ENCODE measurements at regions not wholly inside any gene's neighbourhood (a gene's known extent, or its start where the extent isn't known, plus 50 kb on each side); places are given as distances from the start of the nearest gene placed in this dataset.

DNA sequence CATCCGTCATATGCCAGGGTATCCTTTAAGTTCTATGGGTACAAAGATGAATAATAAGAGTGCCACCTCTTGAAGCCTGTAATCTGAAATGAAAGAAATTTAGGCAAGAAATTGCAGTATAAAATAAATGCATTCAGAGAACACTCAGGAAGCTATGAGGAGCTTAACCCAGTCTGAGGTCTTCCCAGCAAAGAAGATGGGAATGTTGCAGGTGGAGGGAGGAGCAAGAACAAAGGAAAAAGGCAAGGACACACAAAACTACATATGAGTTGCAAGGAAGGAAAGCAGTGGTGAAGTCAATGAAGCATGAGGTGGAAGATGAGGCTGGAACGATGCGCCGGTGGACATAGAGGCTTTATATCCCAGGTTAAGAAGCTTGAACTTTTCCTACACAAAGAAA lies 67.0 kb upstream of the DST start:
- no peak for DNase-seq

DNA sequence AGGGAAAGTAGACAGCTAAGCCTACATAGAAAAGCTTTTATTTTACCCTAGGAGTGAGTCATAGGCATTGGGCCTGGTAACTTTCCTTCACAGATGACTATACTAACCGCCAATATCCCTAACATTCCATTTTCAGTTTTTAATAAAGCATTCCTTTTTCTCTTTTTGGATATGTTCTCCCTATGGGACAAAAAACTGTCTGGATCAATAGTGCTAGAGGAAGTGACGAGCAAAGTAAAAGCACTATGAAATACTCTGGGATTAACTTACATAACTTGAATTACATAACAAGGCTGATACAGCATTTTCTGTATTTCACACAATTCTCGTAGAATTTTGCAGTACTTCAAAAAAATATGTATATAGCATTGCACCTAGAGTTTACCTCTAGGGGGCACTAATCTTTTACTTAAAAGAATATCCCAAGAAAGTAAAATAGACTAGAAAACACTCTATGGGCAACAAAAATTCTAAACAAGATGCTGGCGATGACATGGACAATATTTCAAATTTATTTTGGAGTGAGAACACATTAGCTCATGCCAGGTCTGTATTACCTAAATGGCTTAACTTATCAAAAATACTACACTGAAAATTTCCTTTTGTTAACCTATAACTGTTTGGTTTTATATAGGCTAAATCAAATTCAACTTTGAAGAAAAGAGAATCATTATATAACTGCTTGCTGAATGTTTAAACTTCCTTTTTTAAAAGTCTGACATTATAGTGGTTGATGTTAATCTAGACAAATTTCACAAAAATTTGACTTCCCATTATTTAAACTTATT lies 66.3 kb upstream of the DST start:
- peak; percentile 92 for DNase-seq

DNA sequence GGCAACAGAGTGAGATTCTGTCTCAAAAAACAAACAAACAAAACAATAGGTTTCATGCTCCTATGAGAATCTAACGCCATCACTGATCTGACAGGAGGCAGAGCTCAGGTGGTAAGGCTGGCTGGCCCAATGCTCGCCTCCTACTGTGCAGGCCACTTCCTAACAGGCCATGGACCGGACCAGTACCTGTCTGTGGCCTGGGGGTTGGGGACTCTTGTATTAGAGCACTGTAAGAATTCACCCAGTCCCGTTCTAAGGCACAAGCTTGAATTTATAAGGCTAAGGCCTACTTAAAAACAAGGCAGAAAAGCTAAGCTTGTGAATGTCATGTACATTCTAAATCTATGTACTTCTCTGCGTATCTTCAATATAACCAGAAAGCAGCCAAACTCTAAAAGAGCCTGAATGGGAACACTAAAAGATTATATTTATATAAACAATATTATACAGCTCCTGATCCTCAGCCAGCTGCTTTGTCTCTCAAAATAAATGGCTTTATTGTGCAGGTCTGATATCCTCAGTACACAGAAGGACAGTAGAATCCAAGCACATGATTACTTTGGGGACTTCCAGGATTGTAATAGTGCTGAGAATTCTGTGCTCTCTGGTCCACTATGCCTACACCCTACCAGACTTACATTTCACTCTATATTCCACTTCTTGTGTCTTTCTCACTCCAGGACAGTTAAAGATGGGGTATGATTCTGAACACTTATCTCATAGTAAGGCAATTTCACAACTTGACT lies 64.5 kb upstream of the DST start:
- DNase-seq, result no peak

DNA sequence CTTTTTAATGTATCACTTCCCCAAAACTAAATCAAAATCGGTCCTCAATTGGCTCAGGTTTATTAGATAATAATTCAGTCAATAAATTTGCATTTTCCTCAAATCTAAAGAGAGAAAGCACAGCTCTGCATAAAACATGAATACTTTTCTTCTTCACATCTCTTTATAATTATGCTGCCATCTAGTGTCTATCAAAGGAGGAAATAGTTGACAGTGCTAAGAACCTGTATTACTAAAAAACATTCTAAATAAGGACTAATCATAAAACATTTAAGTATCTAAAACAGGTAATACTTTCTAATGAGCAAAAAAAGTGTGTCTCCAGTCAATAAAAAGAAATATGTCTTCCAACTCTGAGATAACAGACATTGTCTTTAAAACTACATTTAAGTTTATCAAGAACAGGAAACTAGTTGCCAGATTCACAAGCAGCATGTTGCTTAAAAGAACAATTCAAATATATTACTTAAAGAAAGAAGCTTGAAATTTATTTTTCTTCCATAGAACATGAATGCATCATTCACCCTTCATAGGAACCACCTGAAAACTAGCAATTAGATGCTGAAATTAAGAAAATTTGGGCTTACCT lies 56.5 kb upstream of the DST start:
- peak; percentile 93 for DNase-seq

DNA sequence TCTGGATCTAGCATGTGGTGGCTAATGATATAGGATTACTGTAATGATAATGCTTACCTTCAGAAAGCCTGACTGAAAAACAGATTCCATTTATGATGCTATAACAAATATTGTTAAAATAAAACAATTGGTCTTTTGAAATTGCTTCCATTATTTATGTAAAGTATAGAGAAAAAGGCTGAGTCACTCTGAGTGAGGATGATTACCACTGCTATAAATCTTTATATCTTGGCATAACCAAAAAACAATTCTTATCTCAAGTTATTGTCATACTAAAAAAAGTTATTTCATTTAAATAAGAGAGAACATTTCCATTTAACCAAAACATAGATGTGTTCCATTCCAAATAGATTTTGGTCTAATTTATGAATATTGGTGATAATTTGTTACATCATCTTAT lies 53.0 kb upstream of the DST start:
- DNase-seq, result no peak

DNA sequence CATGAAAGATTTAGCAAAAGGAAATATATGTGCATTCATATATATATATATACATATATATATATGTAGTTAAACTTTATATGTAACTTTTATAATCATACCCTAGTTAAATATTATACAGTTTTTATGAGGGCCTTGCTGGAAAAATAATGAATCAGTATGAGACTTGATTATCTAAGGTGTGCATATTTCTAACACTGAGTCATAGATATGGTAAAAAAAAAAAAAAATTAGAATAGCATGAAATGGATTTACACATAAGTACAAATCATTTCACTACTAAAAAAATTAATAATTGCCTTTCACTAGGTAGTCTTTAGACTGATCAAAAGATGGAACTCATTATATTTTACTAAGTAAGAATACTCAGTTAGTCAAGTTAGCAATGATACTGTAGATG lies 51.3 kb upstream of the DST start:
- DNase-seq, result no peak

DNA sequence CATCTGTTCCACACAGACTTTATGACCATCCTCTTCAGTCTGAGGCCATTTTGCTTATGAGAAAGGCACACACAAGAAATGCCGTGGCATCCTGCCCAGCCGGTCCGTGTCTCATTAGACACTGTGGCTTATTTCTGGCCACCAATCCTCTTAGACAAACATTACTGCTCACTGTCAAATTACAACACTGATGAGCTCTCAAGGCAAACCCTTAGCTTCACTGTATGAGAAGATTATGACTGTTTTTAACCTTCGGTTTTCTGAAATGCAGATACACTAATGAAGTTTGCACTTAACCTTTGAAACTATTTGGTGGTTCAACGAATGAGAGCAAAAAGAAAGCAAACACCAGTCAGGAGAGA lies 50.5 kb upstream of the DST start:
- DNase-seq, result peak; percentile 39

DNA sequence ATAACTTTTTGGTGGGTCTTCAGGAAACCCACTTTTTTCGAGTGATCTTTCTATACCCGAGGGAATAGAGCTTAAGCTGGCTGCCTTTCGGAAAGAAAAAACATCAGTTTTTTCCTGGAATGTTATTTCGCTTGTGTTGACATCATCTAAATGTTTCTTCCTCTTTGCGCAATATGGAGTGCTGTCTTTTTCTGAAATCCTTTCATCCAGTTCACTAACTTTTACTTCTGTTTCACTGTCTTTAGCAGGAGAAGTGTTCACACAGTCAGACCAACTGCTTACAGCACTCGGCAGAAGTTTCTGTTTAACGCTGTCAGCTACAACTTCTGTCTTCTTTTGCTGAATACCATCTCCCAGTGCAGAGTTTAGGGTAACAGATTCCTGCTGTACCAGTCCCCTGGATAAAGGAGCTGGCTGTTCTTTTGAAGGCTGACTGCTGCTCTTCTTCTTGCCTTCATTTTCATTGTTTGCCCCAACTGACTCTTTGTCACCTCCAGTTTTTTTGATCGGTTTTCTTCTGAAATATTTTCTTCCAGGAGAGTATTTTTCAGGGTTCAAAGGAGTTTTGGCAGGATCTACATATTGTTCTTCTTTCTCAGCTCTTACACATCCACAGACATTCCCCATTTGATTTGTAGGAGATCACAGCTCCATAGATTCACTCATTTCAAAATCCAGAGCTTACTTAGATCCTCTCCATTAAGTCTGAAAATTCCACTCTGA lies 50.0 kb upstream of the DST start:
- DNase-seq, result no peak

All from NCI-H510A treated with DMSO at 0.1 percent for 48 hours (cell line).